HEK293 (cell line): ENCODE measurements at regions not wholly inside any gene's neighbourhood (a gene's known extent, or its start where the extent isn't known, plus 50 kb on each side); places are given as distances from the start of the nearest gene placed in this dataset.

Experiments
- CTCF ChIA-PET: fragments of 350-600 bp; formaldehyde crosslinking; extraction: SDS; loops from one replicate; lab custom pipeline; 2021; ENCODE audit warnings: antibody characterized with exemption; lab: Yijun Ruan, JAX
- POLR2A ChIA-PET: fragments of 300-600 bp; formaldehyde crosslinking; extraction: SDS; loops from one replicate; lab custom pipeline; 2020; ENCODE audit warnings: antibody characterized with exemption, inconsistent platforms; lab: Yijun Ruan, JAX
- H3K27ac ChIP-seq: fragments of 200-500 bp; sonication (Bioruptor generic); 2 replicates; pipeline ENCODE4 v1.5.1; 2014; ENCODE audit warnings: low read depth, low read length, control low read depth, inconsistent platforms; ENCODE audit errors: extremely low read depth
- H3K36me3 ChIP-seq, 2 experiments: fragments of 200-500 bp in 1 of 2; sonication (Bioruptor generic) in 1 of 2; 1 replicate in 1 of 2; 2 replicates in 1 of 2; pipeline ENCODE4 v1.5.1; 2014 to 2017; ENCODE audit warnings: inconsistent platforms in 2 of 2, low read length in 2 of 2; ENCODE audit not compliant: control insufficient read depth in 2 of 2, insufficient read depth in 1 of 2
- H3K4me1 ChIP-seq: fragments of 200-500 bp; sonication (Bioruptor generic); 2 replicates; pipeline ENCODE4 v1.5.1; 2014; ENCODE audit warnings: mild to moderate bottlenecking, low read length, inconsistent platforms; ENCODE audit not compliant: control insufficient read depth, insufficient read depth
- H3K4me3 ChIP-seq: 2 replicates; pipeline ENCODE4 v1.5.1; 2011; ENCODE audit warnings: low read depth, mild to moderate bottlenecking, control low read depth, low read length, moderate library complexity
- H3K9me3 ChIP-seq: fragments of 200-500 bp; sonication (Bioruptor generic); 2 replicates; pipeline ENCODE4 v1.5.1; 2014; ENCODE audit warnings: low read depth, low read length, inconsistent platforms; ENCODE audit not compliant: control insufficient read depth, insufficient read depth
- BCL11A ChIP-seq: fragments of 450-650 bp; formaldehyde crosslinking; IDR thresholded peaks from 2 replicates; pipeline ENCODE4 v1.5.1; 2016; ENCODE audit warnings: low read depth, missing biosample characterization, missing genetic modification characterization
- HOXD13 ChIP-seq: sonication (generic); formaldehyde crosslinking; IDR thresholded peaks from 2 replicates; pipeline ENCODE4 v1.8.0; 2022; ENCODE audit warnings: missing genetic modification reagents, borderline replicate concordance
- MEIS1 ChIP-seq: sonication (generic); formaldehyde crosslinking; IDR thresholded peaks from 2 replicates; pipeline ENCODE4 v1.8.1; 2022; ENCODE audit warnings: missing genetic modification reagents, mild to moderate bottlenecking, borderline replicate concordance
- SCRT2 ChIP-seq: fragments of 450-650 bp; formaldehyde crosslinking; IDR thresholded peaks from 2 replicates; pipeline ENCODE4 v1.5.1; 2016; ENCODE audit warnings: missing biosample characterization, missing genetic modification characterization
- TCF7L2 ChIP-seq: IDR thresholded peaks from 2 replicates; pipeline ENCODE4 v1.6.1; 2011; ENCODE audit warnings: low read depth, mild to moderate bottlenecking, inconsistent platforms, low read length, moderate library complexity, borderline replicate concordance
- TRIM28 ChIP-seq: IDR thresholded peaks from 2 replicates; pipeline ENCODE4 v1.6.1; 2011; ENCODE audit warnings: low read length, control low read depth, borderline replicate concordance
- ZBTB21 ChIP-seq: fragments of 450-650 bp; formaldehyde crosslinking; IDR thresholded peaks from 2 replicates; pipeline ENCODE4 v1.5.1; 2017; ENCODE audit warnings: missing biosample characterization, missing genetic modification characterization
- ZFP37 ChIP-seq: fragments of 450-650 bp; formaldehyde crosslinking; IDR thresholded peaks from 2 replicates; pipeline ENCODE4 v1.5.1; 2016; ENCODE audit warnings: missing biosample characterization, missing genetic modification characterization
- ZNF132 ChIP-seq: fragments of 450-650 bp; formaldehyde crosslinking; IDR thresholded peaks from 2 replicates; pipeline ENCODE4 v1.5.1; 2017; ENCODE audit warnings: missing biosample characterization, missing genetic modification characterization, borderline replicate concordance
- ZNF341 ChIP-seq: fragments of 450-650 bp; formaldehyde crosslinking; IDR thresholded peaks from 2 replicates; pipeline ENCODE4; 2016; ENCODE audit warnings: low read depth, missing biosample characterization, missing genetic modification characterization
- ZNF366 ChIP-seq: fragments of 450-650 bp; formaldehyde crosslinking; conservative IDR thresholded peaks from 2 replicates; pipeline ENCODE4 v1.5.1; 2016; ENCODE audit warnings: missing biosample characterization, missing genetic modification characterization
- ZNF433 ChIP-seq: fragments of 450-650 bp; formaldehyde crosslinking; IDR thresholded peaks from 2 replicates; pipeline ENCODE4 v1.5.1; 2016; ENCODE audit warnings: missing biosample characterization, missing genetic modification characterization, low read depth
- ZNF473 ChIP-seq: fragments of 450-650 bp; formaldehyde crosslinking; IDR thresholded peaks from 2 replicates; pipeline ENCODE4 v1.5.1; 2017; ENCODE audit warnings: missing biosample characterization, missing genetic modification characterization
- ZNF544 ChIP-seq: fragments of 450-650 bp; formaldehyde crosslinking; IDR thresholded peaks from 2 replicates; pipeline ENCODE4 v1.5.0; 2017; ENCODE audit warnings: missing biosample characterization, missing genetic modification characterization
- ZNF596 ChIP-seq: fragments of 450-650 bp; IDR thresholded peaks from 2 replicates; pipeline ENCODE4 v1.5.0; 2018; ENCODE audit warnings: missing biosample characterization, mild to moderate bottlenecking, missing genetic modification characterization, moderate library complexity
- ZNF600 ChIP-seq: fragments of 450-650 bp; formaldehyde crosslinking; IDR thresholded peaks from 2 replicates; pipeline ENCODE4 v1.5.1; 2016; ENCODE audit warnings: missing biosample characterization, missing genetic modification characterization
- ZNF626 ChIP-seq: fragments of 450-650 bp; sonication (Bioruptor Pico); formaldehyde crosslinking; IDR thresholded peaks from 2 replicates; pipeline ENCODE4 v1.5.1; 2018; ENCODE audit warnings: missing biosample characterization, missing genetic modification characterization, inconsistent platforms
- ZXDB ChIP-seq: fragments of 450-650 bp; formaldehyde crosslinking; IDR thresholded peaks from 2 replicates; pipeline ENCODE4 v1.5.1; 2016; ENCODE audit warnings: missing biosample characterization, missing genetic modification characterization
- TF ChIP-seq, protein P1 (sequence below): fragments of 450-650 bp; formaldehyde crosslinking; IDR thresholded peaks from 2 replicates; pipeline ENCODE4 v1.5.1; 2016; ENCODE audit warnings: missing biosample characterization, missing genetic modification characterization
- TF ChIP-seq, protein P2 (sequence below): fragments of 450-650 bp; formaldehyde crosslinking; IDR thresholded peaks from 2 replicates; pipeline ENCODE4 v1.5.1; 2016; ENCODE audit warnings: missing biosample characterization, missing genetic modification characterization
- TF ChIP-seq, protein P3 (sequence below): fragments of 450-650 bp; IDR thresholded peaks from 2 replicates; pipeline ENCODE4 v1.5.1; 2018; ENCODE audit warnings: missing biosample characterization, mild to moderate bottlenecking, missing genetic modification characterization

DNA sequence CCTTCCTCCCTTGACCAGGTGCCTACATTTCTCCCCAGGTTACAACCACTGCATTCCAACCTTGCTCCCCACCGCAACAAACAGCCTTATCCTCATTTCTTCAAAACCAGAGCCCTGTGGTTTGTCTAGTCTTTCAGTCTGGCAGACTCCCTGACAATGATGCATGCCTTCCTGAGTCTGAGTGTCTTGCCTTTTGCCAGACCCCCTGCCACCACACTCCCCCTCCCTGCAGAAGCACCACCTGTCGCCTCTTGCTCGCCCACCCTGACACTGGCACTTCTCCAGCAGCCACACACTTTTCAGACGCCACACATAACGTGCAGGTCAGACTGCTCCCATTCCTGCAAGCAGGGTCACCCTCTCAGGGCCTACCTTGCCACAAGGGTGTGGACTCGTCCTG, 349.2 kb upstream of the NOCT start:
- ChIA-PET CTCF (no interaction called here), POLR2A (no interaction called here)
- no peak overlapping the region for H3K4me3 ChIP-seq
- no peaks in the 10 kb centered on the region for H3K36me3 ChIP-seq
- peak; percentile 72 for TF ChIP-seq SCRT2
- TF ChIP-seq HOXD13 (CRISPR knock-in tag), result no peak
- TF ChIP-seq ZNF596, result no peak
- H3K9me3 ChIP-seq, result no peaks in the 10 kb centered on the region
- no peaks in the 10 kb centered on the region for H3K4me1 ChIP-seq
- no peak overlapping the region for H3K27ac ChIP-seq

DNA sequence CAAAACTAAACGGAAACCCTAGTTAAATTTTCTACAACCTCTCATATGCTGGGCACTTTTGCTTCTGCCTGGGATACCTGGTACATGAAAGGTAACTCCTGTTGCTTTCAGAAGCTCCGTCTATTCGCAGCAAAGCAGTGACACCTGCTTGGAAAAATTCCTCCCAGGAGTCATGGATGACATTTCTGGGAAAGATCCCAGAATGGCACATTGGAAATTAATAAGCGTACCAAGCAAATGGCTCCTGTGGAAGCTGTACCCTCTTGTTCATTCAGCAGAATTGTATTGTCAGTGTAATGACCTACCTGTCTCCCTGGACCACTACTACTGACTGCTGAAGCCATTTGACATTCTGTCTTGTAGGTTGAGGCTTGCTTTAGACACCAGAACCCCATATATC, 349.7 kb upstream of the NOCT start:
- no peak for TF ChIP-seq ZNF600 (tag by site-specific recombination)
- TF ChIP-seq ZNF626 (tag by site-specific recombination), result no peak
- no peak for TF ChIP-seq BCL11A (tag by site-specific recombination)
- TF ChIP-seq ZNF473, result no peak
- Histone ChIP-seq H3K36me3 (no peaks in the 10 kb centered on the region), H3K27ac (no peak overlapping the region), H3K4me3 (no peak overlapping the region), H3K9me3 (no peaks in the 10 kb centered on the region), H3K4me1 (no peaks in the 10 kb centered on the region)
- ChIA-PET POLR2A (no interaction called here), CTCF (no interaction called here)

DNA sequence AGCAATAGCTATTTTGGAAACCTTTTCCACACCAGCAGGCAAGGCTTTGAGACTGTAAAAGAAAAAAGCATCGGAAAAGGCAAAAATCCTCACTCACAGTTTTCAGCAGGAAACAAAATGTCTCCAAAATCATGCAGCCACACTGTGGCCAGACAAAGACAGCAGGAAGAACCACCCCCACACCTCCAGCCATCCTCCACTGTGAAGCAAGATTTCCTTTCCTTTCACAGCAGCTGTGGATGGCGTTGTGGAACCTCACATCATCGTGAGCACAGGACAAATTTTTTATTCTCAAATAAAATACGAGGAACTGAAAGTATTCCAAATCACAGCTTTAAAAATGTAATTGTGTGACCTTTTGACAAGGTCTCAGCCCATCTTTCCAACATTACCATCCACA, 351.7 kb upstream of the NOCT start:
- Histone ChIP-seq H3K27ac (no peak overlapping the region), H3K4me1 (no peaks in the 10 kb centered on the region), H3K36me3 (no peaks in the 10 kb centered on the region), H3K4me3 (no peak overlapping the region), H3K9me3 (no peaks in the 10 kb centered on the region)
- TF ChIP-seq MEIS1 (CRISPR knock-in tag) (no peak), ZNF433 (tag by site-specific recombination) (no peak), ZNF366 (tag by site-specific recombination) (no peak), ZFP37 (tag by site-specific recombination) (no peak), ZNF544 (no peak), ZNF132 (tag by site-specific recombination) (no peak), ZBTB21 (no peak), TCF7L2 (no peak), ZXDB (tag by site-specific recombination) (no peak), ZNF341 (no peak), TRIM28 (no peak)
- TF ChIP-seq, protein P1, sequence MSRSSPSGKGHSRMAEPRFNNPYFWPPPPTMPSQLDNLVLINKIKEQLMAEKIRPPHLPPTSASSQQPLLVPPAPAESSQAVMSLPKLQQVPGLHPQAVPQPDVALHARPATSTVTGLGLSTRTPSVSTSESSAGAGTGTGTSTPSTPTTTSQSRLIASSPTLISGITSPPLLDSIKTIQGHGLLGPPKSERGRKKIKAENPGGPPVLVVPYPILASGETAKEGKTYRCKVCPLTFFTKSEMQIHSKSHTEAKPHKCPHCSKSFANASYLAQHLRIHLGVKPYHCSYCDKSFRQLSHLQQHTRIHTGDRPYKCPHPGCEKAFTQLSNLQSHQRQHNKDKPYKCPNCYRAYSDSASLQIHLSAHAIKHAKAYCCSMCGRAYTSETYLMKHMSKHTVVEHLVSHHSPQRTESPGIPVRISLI (tag by site-specific recombination), result no peak
- TF ChIP-seq, protein P2, sequence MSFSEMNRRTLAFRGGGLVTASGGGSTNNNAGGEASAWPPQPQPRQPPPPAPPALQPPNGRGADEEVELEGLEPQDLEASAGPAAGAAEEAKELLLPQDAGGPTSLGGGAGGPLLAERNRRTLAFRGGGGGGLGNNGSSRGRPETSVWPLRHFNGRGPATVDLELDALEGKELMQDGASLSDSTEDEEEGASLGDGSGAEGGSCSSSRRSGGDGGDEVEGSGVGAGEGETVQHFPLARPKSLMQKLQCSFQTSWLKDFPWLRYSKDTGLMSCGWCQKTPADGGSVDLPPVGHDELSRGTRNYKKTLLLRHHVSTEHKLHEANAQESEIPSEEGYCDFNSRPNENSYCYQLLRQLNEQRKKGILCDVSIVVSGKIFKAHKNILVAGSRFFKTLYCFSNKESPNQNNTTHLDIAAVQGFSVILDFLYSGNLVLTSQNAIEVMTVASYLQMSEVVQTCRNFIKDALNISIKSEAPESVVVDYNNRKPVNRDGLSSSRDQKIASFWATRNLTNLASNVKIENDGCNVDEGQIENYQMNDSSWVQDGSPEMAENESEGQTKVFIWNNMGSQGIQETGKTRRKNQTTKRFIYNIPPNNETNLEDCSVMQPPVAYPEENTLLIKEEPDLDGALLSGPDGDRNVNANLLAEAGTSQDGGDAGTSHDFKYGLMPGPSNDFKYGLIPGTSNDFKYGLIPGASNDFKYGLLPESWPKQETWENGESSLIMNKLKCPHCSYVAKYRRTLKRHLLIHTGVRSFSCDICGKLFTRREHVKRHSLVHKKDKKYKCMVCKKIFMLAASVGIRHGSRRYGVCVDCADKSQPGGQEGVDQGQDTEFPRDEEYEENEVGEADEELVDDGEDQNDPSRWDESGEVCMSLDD (tag by site-specific recombination), result no peak
- TF ChIP-seq, protein P3, sequence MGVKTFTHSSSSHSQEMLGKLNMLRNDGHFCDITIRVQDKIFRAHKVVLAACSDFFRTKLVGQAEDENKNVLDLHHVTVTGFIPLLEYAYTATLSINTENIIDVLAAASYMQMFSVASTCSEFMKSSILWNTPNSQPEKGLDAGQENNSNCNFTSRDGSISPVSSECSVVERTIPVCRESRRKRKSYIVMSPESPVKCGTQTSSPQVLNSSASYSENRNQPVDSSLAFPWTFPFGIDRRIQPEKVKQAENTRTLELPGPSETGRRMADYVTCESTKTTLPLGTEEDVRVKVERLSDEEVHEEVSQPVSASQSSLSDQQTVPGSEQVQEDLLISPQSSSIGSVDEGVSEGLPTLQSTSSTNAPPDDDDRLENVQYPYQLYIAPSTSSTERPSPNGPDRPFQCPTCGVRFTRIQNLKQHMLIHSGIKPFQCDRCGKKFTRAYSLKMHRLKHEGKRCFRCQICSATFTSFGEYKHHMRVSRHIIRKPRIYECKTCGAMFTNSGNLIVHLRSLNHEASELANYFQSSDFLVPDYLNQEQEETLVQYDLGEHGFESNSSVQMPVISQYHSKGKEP (tag by site-specific recombination), result no peak
- POLR2A ChIA-PET, result no interaction called here
- CTCF ChIA-PET, result interaction anchor here (1.5 kb wide), 1 partner anchor 17 kb away, joined by 7 read pairs; no protein-coding TSS in a partner anchor
